Spinal cord (tissue), 9 donors: ENCODE measurements at regions not wholly inside any gene's neighbourhood (a gene's known extent, or its start where the extent isn't known, plus 50 kb on each side); places are given as distances from the start of the nearest gene placed in this dataset.

Experiments
- DNase-seq, 6 donors: peaks; one replicate each; pipeline versions ENCODE4 v3.0.0 to v3.0.0-alpha.2; 2013 to 2015; ENCODE audit warnings: low spot score in 6 of 6, low read depth in 4 of 6
- H3K27ac ChIP-seq: one replicate; pipeline ENCODE4 v1.5.1; 2013; ENCODE audit warnings: low read depth, low read length, control low read depth
- H3K27me3 ChIP-seq: one replicate; pipeline ENCODE4 v1.6.1; 2013; ENCODE audit warnings: low read length; ENCODE audit not compliant: control insufficient read depth, insufficient read depth
- H3K36me3 ChIP-seq: one replicate; pipeline ENCODE4 v1.6.1; 2013; ENCODE audit warnings: low read length; ENCODE audit not compliant: control insufficient read depth, insufficient read depth
- H3K4me1 ChIP-seq: one replicate; pipeline ENCODE4 v1.6.1; 2013; ENCODE audit warnings: low read length; ENCODE audit not compliant: control insufficient read depth, insufficient read depth
- H3K4me3 ChIP-seq: one replicate; pipeline ENCODE4 v1.5.1; 2013; ENCODE audit warnings: low read depth, low read length, control low read depth
- H3K9me3 ChIP-seq: one replicate; pipeline ENCODE4 v1.6.1; 2013; ENCODE audit warnings: low read length; ENCODE audit not compliant: control insufficient read depth, insufficient read depth
- WGBS: methylation state at CpG from one replicate; pipeline ENCODE4 v1.1.5; 2013; ENCODE audit warnings: missing lambda C conversion rate; ENCODE audit not compliant: insufficient coverage; 5-methylcytosine and 5-hydroxymethylcytosine counted together
- donor health status: healthy.

DNA sequence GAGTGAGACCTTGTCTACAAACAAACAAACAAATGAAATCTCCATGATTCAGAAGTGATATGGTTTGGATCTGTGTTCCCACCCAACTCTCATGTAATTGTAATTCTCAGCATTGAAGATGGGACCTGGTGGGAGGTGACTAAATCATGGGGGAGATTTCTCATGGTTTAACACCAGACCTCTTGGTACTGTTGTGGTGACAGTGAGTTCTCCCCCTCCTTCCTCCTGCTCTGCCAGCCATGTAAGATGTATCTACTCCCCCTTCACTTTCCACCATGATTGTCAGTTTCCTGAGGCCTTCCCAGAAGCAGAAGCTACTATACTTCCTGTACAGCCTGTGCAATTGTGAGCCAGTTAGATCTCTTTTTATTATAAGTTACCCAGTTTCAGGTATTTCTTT is 438.4 kb upstream of the THBS1 start:
- no peak overlapping the region for H3K27ac ChIP-seq
- no peaks in the 10 kb centered on the region for H3K27me3 ChIP-seq
- H3K9me3 ChIP-seq, result no peaks in the 10 kb centered on the region
- H3K4me3 ChIP-seq, result no peak overlapping the region
- H3K36me3 ChIP-seq, result no peaks in the 10 kb centered on the region
- DNase-seq, result no peak
- H3K4me1 ChIP-seq, result no peaks in the 10 kb centered on the region

DNA sequence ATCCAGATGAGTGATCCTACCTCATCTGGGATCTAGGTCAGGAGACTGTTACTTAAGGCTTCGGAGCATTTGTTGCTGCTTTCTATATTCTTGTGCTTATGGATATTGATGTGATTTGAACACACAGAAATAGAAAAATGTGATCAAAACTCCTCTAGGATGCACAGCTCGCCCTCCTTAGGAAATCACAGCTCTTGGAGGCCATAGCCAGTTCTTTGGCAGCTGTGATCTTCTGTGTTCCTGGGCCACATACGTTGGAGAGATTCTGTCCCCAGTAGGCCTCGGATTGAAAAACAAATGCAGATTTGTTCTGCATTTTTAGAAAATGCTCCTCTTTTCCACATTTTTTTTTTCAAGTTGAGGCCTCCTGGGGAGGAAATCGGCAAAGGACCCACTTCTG is 437.4 kb upstream of the THBS1 start:
- Histone ChIP-seq H3K36me3 (no peaks in the 10 kb centered on the region), H3K4me1 (no peaks in the 10 kb centered on the region), H3K27ac (no peak overlapping the region), H3K9me3 (no peaks in the 10 kb centered on the region), H3K4me3 (no peak overlapping the region), H3K27me3 (no peaks in the 10 kb centered on the region)
- no peak for DNase-seq
- WGBS, result 70% methylated on average over 4 of the region's 5 CpGs

DNA sequence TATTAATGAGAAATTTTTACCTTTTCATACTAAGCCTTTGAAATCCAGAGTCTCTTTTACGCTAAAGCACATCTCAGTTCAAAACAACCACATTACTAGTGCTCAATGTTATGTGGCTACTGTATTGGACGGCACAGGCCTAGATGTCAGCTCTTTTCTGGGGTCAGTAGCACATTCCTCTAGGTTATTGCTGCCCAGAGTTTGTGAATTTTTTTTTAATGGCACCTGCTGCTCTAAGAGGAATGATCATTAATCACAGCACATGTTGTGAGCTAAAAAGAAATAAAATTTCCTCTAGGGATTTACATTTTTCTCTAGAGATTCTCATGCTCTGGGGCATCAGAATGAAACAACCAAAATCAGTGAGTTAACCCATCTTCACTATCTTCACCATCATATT is 436.8 kb upstream of the THBS1 start:
- H3K27ac ChIP-seq, result no peak overlapping the region
- WGBS, result no CpG with 5 or more reads among the region's 2 CpGs
- H3K27me3 ChIP-seq, result no peaks in the 10 kb centered on the region

DNA sequence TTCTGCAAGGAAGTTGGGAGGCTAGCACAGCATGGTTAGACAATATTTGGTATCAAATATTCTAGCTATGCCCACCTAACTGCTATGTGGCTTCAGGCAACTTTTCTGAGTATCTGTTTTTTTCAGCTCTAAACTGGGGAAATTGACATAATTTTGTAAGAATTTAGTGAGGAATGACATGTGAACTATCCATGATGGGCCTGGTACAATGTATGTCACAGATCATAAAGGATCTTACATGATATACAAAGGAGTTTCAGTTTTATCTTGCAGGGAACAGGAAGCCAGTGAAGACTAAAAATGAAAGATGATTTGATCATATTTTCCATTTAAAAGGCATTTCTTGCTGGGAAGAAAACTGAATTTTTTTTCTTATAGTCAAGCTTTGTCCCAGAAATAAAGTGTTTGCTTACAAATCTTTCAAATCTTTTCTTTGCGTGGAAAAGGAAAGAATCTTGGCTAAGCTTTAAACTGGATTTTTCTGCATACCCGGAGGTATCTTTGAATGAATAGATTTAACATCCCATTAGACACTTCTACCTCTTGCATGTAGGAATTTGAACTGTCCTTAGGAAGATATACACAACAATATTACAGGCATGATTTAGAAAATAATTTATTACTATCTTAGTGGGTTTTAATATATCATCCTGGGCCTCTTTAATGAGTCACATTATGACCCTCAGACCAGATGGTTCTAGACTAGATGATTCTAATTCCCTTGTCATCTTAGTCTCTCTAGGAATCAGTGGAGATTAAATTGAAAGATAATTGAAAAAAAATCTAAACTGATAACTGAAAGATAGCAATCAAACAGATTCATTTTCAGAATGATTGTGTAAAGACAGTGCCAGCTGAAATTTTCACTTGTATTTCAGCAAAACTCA is 436.0 kb upstream of the THBS1 start:
- H3K27ac ChIP-seq, result no peak overlapping the region
- no peak for DNase-seq
- no peaks in the 10 kb centered on the region for H3K9me3 ChIP-seq
- no CpG with 5 or more reads among the region's 2 CpGs for whole genome bisulfite sequencing
- H3K27me3 ChIP-seq, result no peaks in the 10 kb centered on the region
- no peak overlapping the region for H3K4me3 ChIP-seq
- no peaks in the 10 kb centered on the region for H3K4me1 ChIP-seq
- H3K36me3 ChIP-seq, result no peaks in the 10 kb centered on the region

More for the DNA sequence above, 436.8 kb upstream of the THBS1 start:
- no peaks in the 10 kb centered on the region for H3K9me3 ChIP-seq
- H3K36me3 ChIP-seq, result no peaks in the 10 kb centered on the region
- DNase-seq, result no peak
- no peak overlapping the region for H3K4me3 ChIP-seq
- H3K4me1 ChIP-seq, result no peaks in the 10 kb centered on the region

DNA sequence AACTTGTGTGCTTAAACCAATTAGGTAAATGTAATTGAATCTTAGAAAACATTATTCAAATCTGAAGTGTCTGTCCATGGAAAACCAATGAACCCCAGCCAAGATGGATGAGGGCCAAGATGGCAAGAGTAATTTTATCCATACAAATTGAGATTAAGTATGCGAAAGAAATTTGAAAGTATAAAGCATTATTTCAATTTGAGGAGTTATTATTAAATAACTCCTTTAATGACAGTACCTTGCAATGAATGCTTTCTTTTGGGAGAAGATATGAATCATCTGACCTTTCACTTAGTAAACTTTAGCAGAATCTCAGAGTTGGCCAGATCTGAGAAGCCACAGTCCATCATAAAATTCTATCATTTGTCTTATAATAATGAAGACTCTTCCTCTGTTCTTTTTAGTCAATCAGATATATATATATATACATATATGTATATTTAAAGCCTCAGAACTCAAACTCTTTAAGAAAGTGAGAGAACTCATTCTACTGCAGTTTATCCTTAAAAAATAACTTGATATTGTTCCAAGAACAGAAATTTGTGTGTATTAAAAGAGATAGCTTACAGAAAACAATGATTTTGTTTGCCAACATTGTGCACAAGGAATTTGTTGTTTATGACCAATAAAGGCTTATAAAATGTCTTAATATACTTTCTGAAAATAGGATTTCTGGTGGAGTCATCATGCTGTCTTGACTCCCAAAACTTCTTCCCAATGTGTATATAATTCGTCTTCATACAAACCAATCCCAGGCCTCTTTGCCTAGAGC is 434.8 kb upstream of the THBS1 start:
- H3K4me1 ChIP-seq, result no peaks in the 10 kb centered on the region
- DNase-seq, result no peak
- no peaks in the 10 kb centered on the region for H3K27me3 ChIP-seq
- no peaks in the 10 kb centered on the region for H3K36me3 ChIP-seq
- WGBS, result no CpG with 5 or more reads among the region's 2 CpGs
- H3K27ac ChIP-seq, result no peak overlapping the region
- H3K9me3 ChIP-seq, result no peaks in the 10 kb centered on the region
- no peak overlapping the region for H3K4me3 ChIP-seq

DNA sequence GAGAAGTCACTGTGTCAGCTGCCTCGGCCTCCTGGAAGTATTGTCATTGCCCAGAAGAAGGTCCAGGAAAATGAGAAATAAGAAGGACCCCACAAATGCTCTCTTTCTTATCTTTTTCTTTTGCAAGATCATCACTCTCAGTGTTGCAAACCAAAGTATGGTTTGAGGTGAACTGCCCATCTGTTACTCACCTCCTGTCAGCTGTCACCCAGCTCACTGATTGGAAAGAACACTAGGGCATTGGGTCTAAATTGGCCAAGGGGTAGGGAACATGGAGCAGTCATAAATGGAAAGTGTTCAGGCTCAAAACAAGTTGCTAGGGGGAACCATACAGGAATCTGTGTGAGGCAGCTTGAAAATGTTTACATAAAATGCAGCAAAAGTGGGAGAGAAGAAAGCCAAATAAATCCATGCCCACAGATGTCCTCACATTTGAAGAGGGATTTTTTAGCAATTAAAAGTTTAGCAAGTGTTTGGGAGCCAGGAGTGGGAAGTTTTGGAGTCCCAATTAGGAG is 431.2 kb upstream of the THBS1 start:
- Histone ChIP-seq H3K4me1 (no peaks in the 10 kb centered on the region), H3K27me3 (no peaks in the 10 kb centered on the region), H3K4me3 (no peak overlapping the region), H3K36me3 (no peaks in the 10 kb centered on the region), H3K27ac (no peak overlapping the region), H3K9me3 (no peaks in the 10 kb centered on the region)
- DNase-seq, result peak in 1 of 6 donors; percentile 81
- WGBS, result no CpG with 5 or more reads among the region's 1 CpG

DNA sequence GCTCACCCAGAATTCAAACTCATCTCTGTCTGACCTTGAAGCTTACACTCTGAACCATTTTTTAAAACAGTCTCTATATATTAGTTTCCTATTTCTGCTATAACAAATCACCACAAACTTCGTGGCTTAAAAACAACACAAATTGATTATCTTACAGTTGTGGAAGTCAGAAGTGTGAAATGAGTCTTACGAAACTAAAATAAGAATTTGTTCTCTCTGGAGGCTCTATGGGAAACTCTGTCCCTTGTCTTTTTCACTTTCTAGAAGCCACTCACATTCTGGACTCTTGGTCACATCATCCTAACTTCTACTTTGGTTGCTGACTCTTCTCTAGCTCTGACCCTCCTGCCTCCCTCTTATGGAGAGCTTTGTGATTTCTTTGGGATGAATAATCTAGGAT is 429.3 kb upstream of the THBS1 start:
- Histone ChIP-seq H3K4me1 (no peaks in the 10 kb centered on the region), H3K9me3 (no peaks in the 10 kb centered on the region), H3K36me3 (no peaks in the 10 kb centered on the region), H3K4me3 (no peak overlapping the region), H3K27ac (no peak overlapping the region), H3K27me3 (no peaks in the 10 kb centered on the region)
- no CpG with 5 or more reads among the region's 2 CpGs for WGBS
- no peak for DNase-seq

DNA sequence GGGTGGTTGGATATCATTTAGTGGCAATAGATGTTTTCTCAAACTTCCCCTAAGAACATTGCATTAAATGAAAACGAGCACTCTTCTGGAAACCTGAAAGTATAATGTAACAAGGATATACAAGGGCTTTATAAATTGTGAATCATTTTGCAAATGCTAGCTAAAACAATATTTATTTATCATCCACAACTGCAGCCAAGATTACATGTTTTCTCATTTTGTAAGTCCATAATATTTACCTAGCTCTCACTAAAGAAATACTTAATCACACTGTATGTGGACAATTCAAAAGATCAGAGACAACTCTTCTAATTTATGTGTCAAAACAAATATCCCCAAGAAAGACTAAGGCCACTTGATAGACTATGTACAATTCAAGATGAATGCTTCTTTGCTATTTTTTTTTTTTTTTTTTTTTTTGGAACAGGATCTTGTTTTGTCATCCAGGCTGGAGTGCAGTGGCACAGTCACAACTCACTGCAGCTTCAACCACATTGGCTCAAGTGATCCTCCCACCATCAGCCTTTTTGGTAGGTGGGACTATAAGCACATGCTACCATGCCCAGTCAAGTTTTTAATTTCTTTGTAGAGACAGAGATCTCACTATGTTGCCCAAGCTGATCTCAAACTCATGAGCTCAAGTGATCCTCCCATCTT is 427.7 kb upstream of the THBS1 start:
- WGBS, result no CpG with 5 or more reads among the region's 1 CpG
- no peaks in the 10 kb centered on the region for H3K9me3 ChIP-seq
- H3K27ac ChIP-seq, result no peak overlapping the region
- H3K36me3 ChIP-seq, result no peaks in the 10 kb centered on the region
- no peaks in the 10 kb centered on the region for H3K4me1 ChIP-seq
- H3K4me3 ChIP-seq, result no peak overlapping the region
- DNase-seq, result no peak
- H3K27me3 ChIP-seq, result no peaks in the 10 kb centered on the region

DNA sequence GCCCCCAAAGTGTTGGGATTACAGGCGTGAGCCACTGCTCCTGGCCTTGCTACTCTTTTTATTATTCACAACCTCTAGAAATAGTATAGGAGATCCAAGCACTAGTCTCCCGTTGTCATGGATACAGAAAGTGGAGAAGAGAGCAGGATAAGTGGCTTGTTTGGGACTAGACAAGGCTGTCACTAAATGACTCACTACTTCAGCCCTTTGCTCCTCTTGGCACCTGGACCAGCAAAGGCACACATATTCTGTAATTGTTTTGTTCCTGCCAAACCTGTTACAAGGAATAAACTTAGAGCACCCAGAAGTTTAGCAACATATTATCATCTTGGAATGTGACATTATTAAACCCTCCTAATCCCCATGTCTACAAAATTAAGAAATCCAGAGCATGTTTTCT is 427.2 kb upstream of the THBS1 start:
- Histone ChIP-seq H3K9me3 (no peaks in the 10 kb centered on the region), H3K27me3 (no peaks in the 10 kb centered on the region), H3K4me1 (no peaks in the 10 kb centered on the region), H3K27ac (no peak overlapping the region), H3K36me3 (no peaks in the 10 kb centered on the region), H3K4me3 (no peak overlapping the region)
- peak in 2 of 6 donors; percentile 32 for DNase-seq
- WGBS, result no CpG with 5 or more reads among the region's 2 CpGs
